NT2/D1 (cell line): ENCODE measurements at regions not wholly inside any gene's neighbourhood (a gene's known extent, or its start where the extent isn't known, plus 50 kb on each side); places are given as distances from the start of the nearest gene placed in this dataset.
"Not testable (repeated sequence)": the region's sequence is repeated elsewhere in the genome, so short reads cannot be mapped to it uniquely, and the experiment has no call there.

Experiments
- DNase-seq: peaks from one replicate; pipeline ENCODE4 v3.0.0-alpha.2; 2011; ENCODE audit warnings: low read depth, low spot score
- H3K27me3 ChIP-seq: 2 replicates; pipeline ENCODE4 v1.6.0; 2011; ENCODE audit warnings: mild to moderate bottlenecking; ENCODE audit not compliant: insufficient read length, insufficient read depth
- H3K36me3 ChIP-seq: 2 replicates; pipeline ENCODE4 v1.6.1; 2011; ENCODE audit warnings: mild to moderate bottlenecking, low read length, mixed read lengths; ENCODE audit not compliant: insufficient read depth, insufficient read length
- H3K4me1 ChIP-seq: 2 replicates; pipeline ENCODE4 v1.5.1; 2011; ENCODE audit not compliant: insufficient read depth, insufficient read length
- H3K4me3 ChIP-seq: 2 replicates; pipeline ENCODE4 v1.5.1; 2011; ENCODE audit warnings: low read depth; ENCODE audit not compliant: insufficient read length
- H3K9ac ChIP-seq: 2 replicates; pipeline ENCODE4 v1.6.0; 2011; ENCODE audit warnings: low read depth; ENCODE audit not compliant: insufficient read length
- H3K9me3 ChIP-seq: 2 replicates; pipeline ENCODE4 v1.5.1; 2011; ENCODE audit warnings: mild to moderate bottlenecking, low read length; ENCODE audit not compliant: insufficient read depth
- SUZ12 ChIP-seq: IDR thresholded peaks from 2 replicates; pipeline ENCODE4 v1.6.1; 2011; ENCODE audit not compliant: insufficient read length, insufficient read depth; ENCODE audit errors: extremely low read depth
- YY1 ChIP-seq: IDR thresholded peaks from 2 replicates; pipeline ENCODE4 v1.6.1; 2011; ENCODE audit not compliant: insufficient read length, insufficient read depth
- ZNF274 ChIP-seq: IDR thresholded peaks from 2 replicates; pipeline ENCODE4 v1.6.1; 2011; ENCODE audit warnings: mild to moderate bottlenecking, low read depth, low read length

GRCh38 chr12:85623763-85624162, 212.4 kb downstream of the RASSF9 start:
- Histone ChIP-seq H3K9me3 (no peaks in the 10 kb centered on the region), H3K4me3 (no peak overlapping the region), H3K9ac (no peak overlapping the region), H3K27me3 (no peaks in the 10 kb centered on the region), H3K36me3 (no peaks in the 10 kb centered on the region), H3K4me1 (no peaks in the 10 kb centered on the region)
- no peak for DNase-seq
- TF ChIP-seq ZNF274 (no peak), SUZ12 (no peak), YY1 (no peak)

- Histone ChIP-seq H3K9ac (no peak overlapping the region), H3K9me3 (no peaks in the 10 kb centered on the region), H3K4me1 (no peaks in the 10 kb centered on the region), H3K27me3 (no peaks in the 10 kb centered on the region), H3K36me3 (no peaks in the 10 kb centered on the region), H3K4me3 (no peak overlapping the region)
- DNase-seq = no peak
- TF ChIP-seq YY1 (no peak), SUZ12 (no peak), ZNF274 (no peak)
Observed at GRCh38 chr12:85625467-85625866, 210.7 kb downstream of the RASSF9 start.

GRCh38 chr12:85626001-85626783, 210.0 kb downstream of the RASSF9 start:
- H3K9me3 ChIP-seq = no peaks in the 10 kb centered on the region
- no peaks in the 10 kb centered on the region for H3K27me3 ChIP-seq
- H3K4me3 ChIP-seq = no peak overlapping the region
- no peaks in the 10 kb centered on the region for H3K36me3 ChIP-seq
- no peak for TF ChIP-seq SUZ12
- no peak for TF ChIP-seq YY1
- no peak for TF ChIP-seq ZNF274
- no peak overlapping the region for H3K9ac ChIP-seq
- H3K4me1 ChIP-seq = no peaks in the 10 kb centered on the region
- DNase-seq = no peak

- DNase-seq = no peak
- TF ChIP-seq YY1 (no peak), SUZ12 (no peak), ZNF274 (no peak)
- no peaks in the 10 kb centered on the region for H3K9me3 ChIP-seq
- no peaks in the 10 kb centered on the region for H3K36me3 ChIP-seq
- no peak overlapping the region for H3K9ac ChIP-seq
- no peaks in the 10 kb centered on the region for H3K4me1 ChIP-seq
- H3K4me3 ChIP-seq = no peak overlapping the region
- H3K27me3 ChIP-seq = no peaks in the 10 kb centered on the region
Observed at GRCh38 chr12:85626784-85627171, 209.4 kb downstream of the RASSF9 start.

GRCh38 chr12:85627584-85627983, 208.6 kb downstream of the RASSF9 start:
- no peaks in the 10 kb centered on the region for H3K27me3 ChIP-seq
- DNase-seq = no peak
- TF ChIP-seq SUZ12 (no peak), ZNF274 (no peak), YY1 (no peak)
- no peaks in the 10 kb centered on the region for H3K9me3 ChIP-seq
- no peak overlapping the region for H3K4me3 ChIP-seq
- no peak overlapping the region for H3K9ac ChIP-seq
- H3K36me3 ChIP-seq = no peaks in the 10 kb centered on the region
- no peaks in the 10 kb centered on the region for H3K4me1 ChIP-seq

GRCh38 chr12:85628562-85628961, 207.6 kb downstream of the RASSF9 start:
- not testable (repeated sequence) for DNase-seq, H3K9ac ChIP-seq, H3K4me1 ChIP-seq, H3K4me3 ChIP-seq, H3K9me3 ChIP-seq, H3K36me3 ChIP-seq, H3K27me3 ChIP-seq

- no peak overlapping the region for H3K9ac ChIP-seq
- no peaks in the 10 kb centered on the region for H3K9me3 ChIP-seq
- no peaks in the 10 kb centered on the region for H3K36me3 ChIP-seq
- no peak overlapping the region for H3K4me3 ChIP-seq
- H3K4me1 ChIP-seq = no peaks in the 10 kb centered on the region
- H3K27me3 ChIP-seq = no peaks in the 10 kb centered on the region
- DNase-seq = no peak
- TF ChIP-seq ZNF274 (no peak), YY1 (no peak), SUZ12 (no peak)
Observed at GRCh38 chr12:85630851-85631250, 205.4 kb downstream of the RASSF9 start.

GRCh38 chr12:85632390-85632789, 203.8 kb downstream of the RASSF9 start:
- no peak for TF ChIP-seq YY1
- no peak for TF ChIP-seq SUZ12
- TF ChIP-seq ZNF274 = no peak
- no peak overlapping the region for H3K9ac ChIP-seq
- no peak for DNase-seq
- H3K36me3 ChIP-seq = no peaks in the 10 kb centered on the region
- no peak overlapping the region for H3K4me3 ChIP-seq
- H3K9me3 ChIP-seq = no peaks in the 10 kb centered on the region
- no peaks in the 10 kb centered on the region for H3K4me1 ChIP-seq
- no peaks in the 10 kb centered on the region for H3K27me3 ChIP-seq
